Gastroesophageal sphincter (tissue), 4 donors: ENCODE measurements at regions not wholly inside any gene's neighbourhood (a gene's known extent, or its start where the extent isn't known, plus 50 kb on each side); places are given as distances from the start of the nearest gene placed in this dataset.

Source experiments
- ATAC-seq: fragments of 150-250 bp; one replicate; pipeline ENCODE4 v1.9.1; 2016; ENCODE audit warnings: mild to moderate bottlenecking, moderate library complexity
- H3K27ac ChIP-seq, 4 donors: fragments of 200-600 bp; sonication (generic) in 3 of 4; 1 replicate in 3 of 4; 2 replicates in 1 of 4; pipeline ENCODE4 v1.5.1; 2016 to 2019
- H3K27me3 ChIP-seq: fragments of 200-600 bp; sonication (generic); one replicate; pipeline ENCODE4 v1.5.1; 2019
- H3K36me3 ChIP-seq, 2 donors: fragments of 200-600 bp; sonication (generic); one replicate each; pipeline ENCODE4 v1.5.1; 2019; ENCODE audit warnings: control low read depth in 1 of 2
- H3K4me1 ChIP-seq, 3 donors: fragments of 200-600 bp; sonication (generic); 1 replicate in 2 of 3; 2 replicates in 1 of 3; pipeline ENCODE4 v1.5.1; 2016 to 2019; ENCODE audit warnings: control low read depth in 2 of 3
- H3K4me3 ChIP-seq, 2 donors: fragments of 200-600 bp; sonication (generic); one replicate each; pipeline ENCODE4 v1.5.1; 2019; ENCODE audit warnings: mild to moderate bottlenecking in 1 of 2, moderate library complexity in 1 of 2
- H3K9me3 ChIP-seq, 3 donors: fragments of 200-600 bp; sonication (generic); one replicate each; pipeline ENCODE4 v1.5.1; 2017 to 2019; ENCODE audit warnings: control low read depth in 2 of 3
- EP300 ChIP-seq: sonication (generic); formaldehyde crosslinking; IDR thresholded peaks from one replicate; pipeline ENCODE4 v1.6.1; 2017; ENCODE audit warnings: antibody characterized with exemption, mild to moderate bottlenecking
- POLR2A ChIP-seq, 2 donors: fragments of 450-650 bp; IDR thresholded peaks; one replicate each; pipeline ENCODE4 v1.6.1; 2017; ENCODE audit warnings: antibody characterized with exemption in 2 of 2, mild to moderate bottlenecking in 2 of 2, moderate library complexity in 1 of 2
- POLR2AphosphoS5 ChIP-seq: sonication (generic); formaldehyde crosslinking; IDR thresholded peaks from one replicate; pipeline ENCODE4 v1.6.1; 2017; ENCODE audit warnings: antibody characterized with exemption
- WGBS, 2 donors: methylation state at CpG; one replicate each; pipeline ENCODE4 v1.1.5; 2018; ENCODE audit warnings: low coverage in 1 of 2; 5-methylcytosine and 5-hydroxymethylcytosine counted together
- TF ChIP-seq, protein P1 (sequence below), 4 experiments: fragments of 200-600 bp in 2 of 4; fragments of 450-650 bp in 2 of 4; sonication (generic) in 1 of 4; IDR thresholded peaks; one replicate each; pipeline ENCODE4 v1.5.1; 2017 to 2019; ENCODE audit warnings: antibody characterized with exemption in 4 of 4, mild to moderate bottlenecking in 2 of 4, moderate library complexity in 2 of 4

GRCh38 chr16:8094696-8095095 is 495.6 kb downstream of the TMEM114 start:
- no peak for TF ChIP-seq EP300
- TF ChIP-seq, protein P1, sequence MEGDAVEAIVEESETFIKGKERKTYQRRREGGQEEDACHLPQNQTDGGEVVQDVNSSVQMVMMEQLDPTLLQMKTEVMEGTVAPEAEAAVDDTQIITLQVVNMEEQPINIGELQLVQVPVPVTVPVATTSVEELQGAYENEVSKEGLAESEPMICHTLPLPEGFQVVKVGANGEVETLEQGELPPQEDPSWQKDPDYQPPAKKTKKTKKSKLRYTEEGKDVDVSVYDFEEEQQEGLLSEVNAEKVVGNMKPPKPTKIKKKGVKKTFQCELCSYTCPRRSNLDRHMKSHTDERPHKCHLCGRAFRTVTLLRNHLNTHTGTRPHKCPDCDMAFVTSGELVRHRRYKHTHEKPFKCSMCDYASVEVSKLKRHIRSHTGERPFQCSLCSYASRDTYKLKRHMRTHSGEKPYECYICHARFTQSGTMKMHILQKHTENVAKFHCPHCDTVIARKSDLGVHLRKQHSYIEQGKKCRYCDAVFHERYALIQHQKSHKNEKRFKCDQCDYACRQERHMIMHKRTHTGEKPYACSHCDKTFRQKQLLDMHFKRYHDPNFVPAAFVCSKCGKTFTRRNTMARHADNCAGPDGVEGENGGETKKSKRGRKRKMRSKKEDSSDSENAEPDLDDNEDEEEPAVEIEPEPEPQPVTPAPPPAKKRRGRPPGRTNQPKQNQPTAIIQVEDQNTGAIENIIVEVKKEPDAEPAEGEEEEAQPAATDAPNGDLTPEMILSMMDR (IDR thresholded peaks at IDR 0.05), result no peak
- no peak for TF ChIP-seq POLR2A (IDR thresholded peaks at IDR 0.05)
- no peak for TF ChIP-seq POLR2AphosphoS5
- no peak for ATAC-seq
- no peaks in the 10 kb centered on the region for H3K4me1 ChIP-seq

GRCh38 chr16:8088820-8089338 is 501.4 kb downstream of the TMEM114 start:
- Histone ChIP-seq H3K4me3 (no peak overlapping the region), H3K9me3 (no peaks in the 10 kb centered on the region), H3K4me1 (no peaks in the 10 kb centered on the region), H3K27ac (no peak overlapping the region), H3K36me3 (no peaks in the 10 kb centered on the region), H3K27me3 (no peaks in the 10 kb centered on the region)
- 64 to 100% methylated on average over 1 of the region's 2 CpGs for WGBS, 2 donors
- TF ChIP-seq POLR2A (IDR thresholded peaks at IDR 0.05), result no peak
- TF ChIP-seq, protein P1 (IDR thresholded peaks at IDR 0.05), result no peak
- TF ChIP-seq POLR2AphosphoS5, result no peak
- no peak for TF ChIP-seq EP300
- no peak for ATAC-seq

More at GRCh38 chr16:8094696-8095095, 495.6 kb downstream of the TMEM114 start:
- H3K27ac ChIP-seq, result no peak overlapping the region
- H3K36me3 ChIP-seq, result no peaks in the 10 kb centered on the region
- no peak overlapping the region for H3K4me3 ChIP-seq
- H3K27me3 ChIP-seq, result no peaks in the 10 kb centered on the region
- 73 to 88% methylated on average over 5 of the region's 5 CpGs for WGBS, 2 donors
- no peaks in the 10 kb centered on the region for H3K9me3 ChIP-seq

- H3K27me3 ChIP-seq, result no peaks in the 10 kb centered on the region
- no peak overlapping the region for H3K4me3 ChIP-seq
- ATAC-seq, result no peak
- 47 to 63% methylated on average over 3 to 5 of the region's 5 CpGs for WGBS, 2 donors
- H3K27ac ChIP-seq, result no peak overlapping the region
- H3K36me3 ChIP-seq, result no peaks in the 10 kb centered on the region
- H3K9me3 ChIP-seq, result no peaks in the 10 kb centered on the region
- no peaks in the 10 kb centered on the region for H3K4me1 ChIP-seq
- TF ChIP-seq POLR2AphosphoS5 (no peak), POLR2A (IDR thresholded peaks at IDR 0.05) (no peak), EP300 (no peak)
- TF ChIP-seq, protein P1 (IDR thresholded peaks at IDR 0.05), result no peak
Observed at GRCh38 chr16:8087597-8088289, 502.6 kb downstream of the TMEM114 start.

- WGBS, 2 donors, result 64 to 69% methylated on average over 2 of the region's 2 CpGs
- Histone ChIP-seq H3K27ac (no peak overlapping the region), H3K4me3 (no peak overlapping the region), H3K4me1 (no peaks in the 10 kb centered on the region), H3K36me3 (no peaks in the 10 kb centered on the region), H3K27me3 (no peaks in the 10 kb centered on the region), H3K9me3 (no peaks in the 10 kb centered on the region)
- no peak for ATAC-seq
- TF ChIP-seq POLR2AphosphoS5 (no peak), EP300 (no peak), POLR2A (IDR thresholded peaks at IDR 0.05) (no peak)
- TF ChIP-seq, protein P1 (IDR thresholded peaks at IDR 0.05), result no peak
Observed at GRCh38 chr16:8087146-8087545, 503.2 kb downstream of the TMEM114 start.

- Histone ChIP-seq H3K4me3 (no peak overlapping the region), H3K27me3 (no peaks in the 10 kb centered on the region), H3K27ac (no peak overlapping the region), H3K9me3 (no peaks in the 10 kb centered on the region), H3K36me3 (no peaks in the 10 kb centered on the region), H3K4me1 (no peaks in the 10 kb centered on the region)
- no peak for ATAC-seq
- 79 to 89% methylated on average over 1 to 2 of the region's 2 CpGs for WGBS, 2 donors
- no peak for TF ChIP-seq POLR2A (IDR thresholded peaks at IDR 0.05)
- TF ChIP-seq, protein P1 (IDR thresholded peaks at IDR 0.05), result no peak
- no peak for TF ChIP-seq EP300
- no peak for TF ChIP-seq POLR2AphosphoS5
Observed at GRCh38 chr16:8084882-8085281, 505.4 kb downstream of the TMEM114 start.
